T-helper 2 cell treated with Interferon-gamma antibody and Interleukin-4, amounts not matched to agents 5 μg/mL and 100 μg/mL, for 36 hours (primary cell): ENCODE measurements at regions not wholly inside any gene's neighbourhood (a gene's known extent, or its start where the extent isn't known, plus 50 kb on each side); places are given as distances from the start of the nearest gene placed in this dataset.

ENCODE experiments used
- DNase-seq: peaks from one replicate; pipeline ENCODE4 v3.0.0; 2021; ENCODE audit warnings: low spot score
- H3K27ac Mint-ChIP-seq: one replicate; pipeline ENCODE4 v1.8.0; 2021; ENCODE audit warnings: mild to moderate bottlenecking, mixed read lengths
- H3K27me3 Mint-ChIP-seq: one replicate; pipeline ENCODE4 v1.8.0; 2021; ENCODE audit warnings: low read depth, mixed read lengths
- H3K36me3 Mint-ChIP-seq: one replicate; pipeline ENCODE4 v1.8.0; 2021; ENCODE audit warnings: low read depth, mixed read lengths
- H3K4me1 Mint-ChIP-seq: one replicate; pipeline ENCODE4 v1.8.0; 2021; ENCODE audit warnings: low read depth, mixed read lengths
- H3K4me3 Mint-ChIP-seq: one replicate; pipeline ENCODE4 v1.8.0; 2022; ENCODE audit warnings: mild to moderate bottlenecking, moderate library complexity, mixed read lengths
- H3K9me3 Mint-ChIP-seq: one replicate; pipeline ENCODE4 v1.8.0; 2021; ENCODE audit warnings: mixed read lengths

- no peak overlapping the region for H3K27ac Mint-ChIP-seq
- DNase-seq = no peak
- H3K4me3 Mint-ChIP-seq = no peak overlapping the region
- H3K9me3 Mint-ChIP-seq = no peaks in the 10 kb centered on the region
- H3K27me3 Mint-ChIP-seq = no peaks in the 10 kb centered on the region
- no peaks in the 10 kb centered on the region for H3K4me1 Mint-ChIP-seq
- no peaks in the 10 kb centered on the region for H3K36me3 Mint-ChIP-seq
Measured at GRCh38 chr9:103919605-103920209, 174.4 kb upstream of the SMC2 start.

- Mint-ChIP-seq H3K27ac (no peak overlapping the region), H3K36me3 (no peaks in the 10 kb centered on the region), H3K27me3 (no peaks in the 10 kb centered on the region), H3K4me3 (no peak overlapping the region), H3K9me3 (no peaks in the 10 kb centered on the region), H3K4me1 (no peaks in the 10 kb centered on the region)
- DNase-seq = no peak
Measured at GRCh38 chr9:103928442-103928841, 165.7 kb upstream of the SMC2 start.

- no peak overlapping the region for H3K4me3 Mint-ChIP-seq
- no peak overlapping the region for H3K27ac Mint-ChIP-seq
- H3K36me3 Mint-ChIP-seq = no peaks in the 10 kb centered on the region
- H3K9me3 Mint-ChIP-seq = no peaks in the 10 kb centered on the region
- no peaks in the 10 kb centered on the region for H3K4me1 Mint-ChIP-seq
- no peak for DNase-seq
- no peaks in the 10 kb centered on the region for H3K27me3 Mint-ChIP-seq
Measured at GRCh38 chr9:103941104-103941503, 153.0 kb upstream of the SMC2 start.

GRCh38 chr9:103942200-103942599 lies 151.9 kb upstream of the SMC2 start:
- Mint-ChIP-seq H3K36me3 (no peaks in the 10 kb centered on the region), H3K27ac (no peak overlapping the region), H3K4me1 (no peaks in the 10 kb centered on the region), H3K4me3 (no peak overlapping the region), H3K27me3 (no peaks in the 10 kb centered on the region), H3K9me3 (no peaks in the 10 kb centered on the region)
- DNase-seq = no peak

- H3K4me1 Mint-ChIP-seq = no peaks in the 10 kb centered on the region
- no peaks in the 10 kb centered on the region for H3K9me3 Mint-ChIP-seq
- H3K36me3 Mint-ChIP-seq = no peaks in the 10 kb centered on the region
- DNase-seq = no peak
- no peaks in the 10 kb centered on the region for H3K27me3 Mint-ChIP-seq
- H3K27ac Mint-ChIP-seq = no peak overlapping the region
- no peak overlapping the region for H3K4me3 Mint-ChIP-seq
Measured at GRCh38 chr9:103942651-103943050, 151.5 kb upstream of the SMC2 start.

- no peak for DNase-seq
- Mint-ChIP-seq H3K36me3 (no peaks in the 10 kb centered on the region), H3K27ac (no peak overlapping the region), H3K4me3 (no peak overlapping the region), H3K4me1 (no peaks in the 10 kb centered on the region), H3K27me3 (no peaks in the 10 kb centered on the region), H3K9me3 (no peaks in the 10 kb centered on the region)
Measured at GRCh38 chr9:103949096-103949495, 145.0 kb upstream of the SMC2 start.

GRCh38 chr9:103977163-103977562 lies 116.9 kb upstream of the SMC2 start:
- Mint-ChIP-seq H3K27ac (no peak overlapping the region), H3K4me3 (no peak overlapping the region), H3K4me1 (no peaks in the 10 kb centered on the region), H3K27me3 (no peaks in the 10 kb centered on the region), H3K9me3 (no peaks in the 10 kb centered on the region), H3K36me3 (no peaks in the 10 kb centered on the region)
- no peak for DNase-seq

GRCh38 chr9:103978396-103978795 lies 115.7 kb upstream of the SMC2 start:
- Mint-ChIP-seq H3K27ac (no peak overlapping the region), H3K9me3 (no peaks in the 10 kb centered on the region), H3K36me3 (no peaks in the 10 kb centered on the region), H3K4me1 (no peaks in the 10 kb centered on the region), H3K4me3 (no peak overlapping the region), H3K27me3 (no peaks in the 10 kb centered on the region)
- no peak for DNase-seq

GRCh38 chr9:103981912-103982311 lies 112.2 kb upstream of the SMC2 start:
- Mint-ChIP-seq H3K4me1 (no peaks in the 10 kb centered on the region), H3K36me3 (no peaks in the 10 kb centered on the region), H3K9me3 (no peaks in the 10 kb centered on the region), H3K27ac (no peak overlapping the region), H3K27me3 (no peaks in the 10 kb centered on the region), H3K4me3 (no peak overlapping the region)
- DNase-seq = no peak

GRCh38 chr9:103985077-103985476 lies 109.0 kb upstream of the SMC2 start:
- Mint-ChIP-seq H3K9me3 (no peaks in the 10 kb centered on the region), H3K36me3 (no peaks in the 10 kb centered on the region), H3K4me1 (peaks cover 4% of the 10 kb centered on the region), H3K27me3 (no peaks in the 10 kb centered on the region), H3K27ac (no peak overlapping the region), H3K4me3 (no peak overlapping the region)
- no peak for DNase-seq

GRCh38 chr9:103988821-103989220 lies 105.3 kb upstream of the SMC2 start:
- H3K27me3 Mint-ChIP-seq = no peaks in the 10 kb centered on the region
- H3K9me3 Mint-ChIP-seq = no peaks in the 10 kb centered on the region
- DNase-seq = no peak
- peaks cover 11% of the 10 kb centered on the region for H3K4me1 Mint-ChIP-seq
- no peak overlapping the region for H3K4me3 Mint-ChIP-seq
- no peaks in the 10 kb centered on the region for H3K36me3 Mint-ChIP-seq
- H3K27ac Mint-ChIP-seq = no peak overlapping the region

GRCh38 chr9:103990311-103990710 lies 103.8 kb upstream of the SMC2 start:
- peaks cover 11% of the 10 kb centered on the region for H3K4me1 Mint-ChIP-seq
- DNase-seq = no peak
- H3K27me3 Mint-ChIP-seq = no peaks in the 10 kb centered on the region
- no peaks in the 10 kb centered on the region for H3K9me3 Mint-ChIP-seq
- H3K4me3 Mint-ChIP-seq = no peak overlapping the region
- H3K36me3 Mint-ChIP-seq = no peaks in the 10 kb centered on the region
- peak overlapping the region; percentile 0 for H3K27ac Mint-ChIP-seq

GRCh38 chr9:103991001-103991400 lies 103.1 kb upstream of the SMC2 start:
- Mint-ChIP-seq H3K9me3 (no peaks in the 10 kb centered on the region), H3K4me1 (peaks cover 11% of the 10 kb centered on the region), H3K27ac (no peak overlapping the region), H3K27me3 (no peaks in the 10 kb centered on the region), H3K4me3 (no peak overlapping the region), H3K36me3 (no peaks in the 10 kb centered on the region)
- DNase-seq = no peak

GRCh38 chr9:103991698-103992097 lies 102.4 kb upstream of the SMC2 start:
- DNase-seq = peak; percentile 16
- Mint-ChIP-seq H3K4me1 (peaks cover 11% of the 10 kb centered on the region), H3K27ac (peak overlapping the region; percentile 73), H3K27me3 (no peaks in the 10 kb centered on the region), H3K9me3 (no peaks in the 10 kb centered on the region), H3K4me3 (peak overlapping the region; percentile 49), H3K36me3 (no peaks in the 10 kb centered on the region)

GRCh38 chr9:103992938-103993579 lies 101.0 kb upstream of the SMC2 start:
- no peaks in the 10 kb centered on the region for H3K9me3 Mint-ChIP-seq
- no peak overlapping the region for H3K27ac Mint-ChIP-seq
- no peaks in the 10 kb centered on the region for H3K27me3 Mint-ChIP-seq
- H3K4me3 Mint-ChIP-seq = no peak overlapping the region
- no peak for DNase-seq
- H3K36me3 Mint-ChIP-seq = no peaks in the 10 kb centered on the region
- peaks cover 11% of the 10 kb centered on the region for H3K4me1 Mint-ChIP-seq
